ENCODE measurements at regions not wholly inside any gene's neighbourhood (a gene's known extent, or its start where the extent isn't known, plus 50 kb on each side); places are given as distances from the start of the nearest gene placed in this dataset.

DNA sequence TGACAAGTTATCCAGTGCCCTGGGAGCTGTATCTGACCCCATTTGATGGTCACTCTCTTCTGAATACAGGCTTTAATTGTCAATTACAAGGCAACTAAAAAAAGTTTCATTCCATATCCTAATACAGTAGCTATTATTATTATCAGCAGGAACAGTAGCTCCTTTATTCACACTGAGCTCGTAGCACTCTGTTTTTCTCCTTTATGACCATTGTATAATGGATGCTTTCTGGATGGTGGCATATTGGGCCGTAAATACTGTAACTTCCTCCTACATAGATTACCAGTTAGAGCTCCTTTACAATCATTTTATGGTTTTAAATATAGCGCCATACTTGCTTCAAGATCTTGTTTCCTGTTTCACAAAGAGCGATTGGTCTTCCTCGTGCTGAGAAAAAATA lies 1040.3 kb downstream of the TSN start:
- no peak for TF ChIP-seq CTCF (IDR thresholded peaks at IDR 0.05)
- TF ChIP-seq POLR2A (IDR thresholded peaks at IDR 0.05): no peak

Measured in Peyer's patch (tissue), 4 donors.